Activated CD8-positive, alpha-beta T cell treated with anti-CD3 and anti-CD28 coated beads for 36 hours (primary cell): ENCODE measurements at regions not wholly inside any gene's neighbourhood (a gene's known extent, or its start where the extent isn't known, plus 50 kb on each side); places are given as distances from the start of the nearest gene placed in this dataset.

ENCODE experiments used
- ATAC-seq: fragments of 200-7000 bp; cut with Tn5 transposase; one replicate; pipeline ENCODE4 v1.10.0; 2021; ENCODE audit warnings: mild to moderate bottlenecking, moderate library complexity
- CTCF ChIA-PET: fragments of 350-600 bp; sonication (Branson Sonifier 250); formaldehyde crosslinking; loops from one replicate; lab custom pipeline; 2021; ENCODE audit warnings: antibody characterized with exemption; lab: Charles Lee
- POLR2A ChIA-PET: fragments of 350-600 bp; sonication (Branson Sonifier 250); formaldehyde crosslinking; loops from one replicate; lab custom pipeline; 2021; ENCODE audit warnings: antibody characterized with exemption; lab: Charles Lee
- DNase-seq: peaks from one replicate; pipeline ENCODE4 v3.0.0-alpha.2; 2020
- H3K27ac Mint-ChIP-seq: one replicate; pipeline ENCODE4 v1.8.0; 2021; ENCODE audit warnings: mild to moderate bottlenecking, mixed read lengths
- H3K27me3 Mint-ChIP-seq: one replicate; pipeline ENCODE4 v1.8.0; 2021; ENCODE audit warnings: mixed read lengths
- H3K36me3 Mint-ChIP-seq: one replicate; pipeline ENCODE4 v1.8.0; 2021; ENCODE audit warnings: low read depth, mixed read lengths
- H3K4me1 Mint-ChIP-seq: one replicate; pipeline ENCODE4 v1.8.0; 2021; ENCODE audit warnings: low read depth, mixed read lengths
- H3K4me3 Mint-ChIP-seq: one replicate; pipeline ENCODE4 v1.8.0; 2021; ENCODE audit warnings: mild to moderate bottlenecking, moderate library complexity, mixed read lengths
- H3K9me3 Mint-ChIP-seq: one replicate; pipeline ENCODE4 v1.8.0; 2021; ENCODE audit warnings: mixed read lengths
- intact Hi-C: fragments of 100-400 bp; cut with micrococcal nuclease; formaldehyde crosslinking; loops from one replicate; pipeline ENCODE4 v1.10.0; 2022
- TF ChIP-seq, protein P1 (sequence below): fragments of 200-600 bp; IDR thresholded peaks from one replicate; pipeline ENCODE4 v1.8.0; 2022; ENCODE audit warnings: antibody characterized with exemption, mild to moderate bottlenecking

DNA sequence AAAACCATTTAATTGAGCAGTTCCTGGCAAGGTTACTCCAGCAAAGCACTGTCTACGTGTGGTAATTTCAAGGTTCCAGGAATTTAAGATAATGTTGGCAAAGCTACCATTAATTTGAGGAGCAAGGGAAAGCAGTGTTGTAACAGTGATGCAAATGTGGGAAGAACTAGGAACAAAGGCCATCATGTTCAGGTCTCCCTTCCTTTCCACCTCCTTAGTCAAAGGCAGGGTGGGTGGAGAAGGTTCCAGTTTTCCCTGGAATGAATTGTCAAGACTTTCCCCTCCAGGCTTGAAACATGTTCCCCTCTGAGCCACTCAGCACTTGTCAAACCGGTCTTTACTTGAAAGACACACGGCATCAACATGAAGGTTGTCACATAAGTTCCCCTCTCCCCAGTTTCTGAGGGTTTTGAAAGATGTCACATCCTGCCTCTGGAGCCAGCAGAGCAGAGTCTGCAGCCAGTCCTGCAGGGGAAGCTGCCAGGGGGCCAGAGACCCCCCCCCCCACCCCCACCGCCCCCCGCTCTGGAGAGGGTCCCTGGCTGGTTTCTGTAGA, 226.0 kb downstream of the GAS1 start:
- Mint-ChIP-seq H3K27me3 (peaks cover 7% of the 10 kb centered on the region), H3K36me3 (no peaks in the 10 kb centered on the region), H3K27ac (no peak overlapping the region), H3K4me3 (no peak overlapping the region), H3K4me1 (peaks cover 2% of the 10 kb centered on the region), H3K9me3 (no peaks in the 10 kb centered on the region)
- ChIA-PET CTCF (no interaction called here), POLR2A (no interaction called here)
- ATAC-seq (no peak), DNase-seq (no peak)
- TF ChIP-seq, protein P1, sequence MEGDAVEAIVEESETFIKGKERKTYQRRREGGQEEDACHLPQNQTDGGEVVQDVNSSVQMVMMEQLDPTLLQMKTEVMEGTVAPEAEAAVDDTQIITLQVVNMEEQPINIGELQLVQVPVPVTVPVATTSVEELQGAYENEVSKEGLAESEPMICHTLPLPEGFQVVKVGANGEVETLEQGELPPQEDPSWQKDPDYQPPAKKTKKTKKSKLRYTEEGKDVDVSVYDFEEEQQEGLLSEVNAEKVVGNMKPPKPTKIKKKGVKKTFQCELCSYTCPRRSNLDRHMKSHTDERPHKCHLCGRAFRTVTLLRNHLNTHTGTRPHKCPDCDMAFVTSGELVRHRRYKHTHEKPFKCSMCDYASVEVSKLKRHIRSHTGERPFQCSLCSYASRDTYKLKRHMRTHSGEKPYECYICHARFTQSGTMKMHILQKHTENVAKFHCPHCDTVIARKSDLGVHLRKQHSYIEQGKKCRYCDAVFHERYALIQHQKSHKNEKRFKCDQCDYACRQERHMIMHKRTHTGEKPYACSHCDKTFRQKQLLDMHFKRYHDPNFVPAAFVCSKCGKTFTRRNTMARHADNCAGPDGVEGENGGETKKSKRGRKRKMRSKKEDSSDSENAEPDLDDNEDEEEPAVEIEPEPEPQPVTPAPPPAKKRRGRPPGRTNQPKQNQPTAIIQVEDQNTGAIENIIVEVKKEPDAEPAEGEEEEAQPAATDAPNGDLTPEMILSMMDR, result no peak
- intact Hi-C loops, result no loop called here

DNA sequence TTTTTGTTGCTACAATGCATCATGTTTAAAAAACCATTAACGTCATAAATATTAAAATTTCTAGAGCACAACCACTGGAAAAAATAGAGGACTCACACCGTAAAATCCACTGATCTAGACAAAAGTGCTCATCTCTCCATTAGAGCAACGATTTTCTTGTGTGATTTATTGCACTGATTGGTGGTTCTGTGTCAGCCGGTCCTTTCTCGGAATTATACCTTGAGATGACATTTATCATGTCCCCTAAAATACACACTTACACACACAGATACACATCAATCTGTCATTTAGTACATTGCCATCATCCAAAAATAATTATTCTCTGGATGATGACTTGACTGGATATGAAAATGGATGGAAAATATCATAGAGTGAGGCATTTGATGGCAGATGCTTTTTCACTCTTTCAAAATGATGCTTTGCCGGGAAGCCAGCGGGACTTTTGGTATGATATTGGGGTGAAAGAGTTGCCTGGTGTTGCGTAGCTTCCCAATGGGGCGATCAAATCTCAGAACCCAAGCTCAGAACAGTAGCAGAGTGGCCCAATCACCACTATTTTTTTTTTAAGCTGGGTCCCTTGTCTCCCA, 226.6 kb downstream of the GAS1 start:
- Mint-ChIP-seq H3K27ac (no peak overlapping the region), H3K36me3 (no peaks in the 10 kb centered on the region), H3K4me1 (peaks cover 2% of the 10 kb centered on the region), H3K9me3 (no peaks in the 10 kb centered on the region), H3K4me3 (no peak overlapping the region), H3K27me3 (peaks cover 7% of the 10 kb centered on the region)
- ChIA-PET POLR2A (no interaction called here), CTCF (no interaction called here)
- intact Hi-C loops, result no loop called here
- ATAC-seq, result no peak
- TF ChIP-seq, protein P1, result no peak
- DNase-seq, result no peak

DNA sequence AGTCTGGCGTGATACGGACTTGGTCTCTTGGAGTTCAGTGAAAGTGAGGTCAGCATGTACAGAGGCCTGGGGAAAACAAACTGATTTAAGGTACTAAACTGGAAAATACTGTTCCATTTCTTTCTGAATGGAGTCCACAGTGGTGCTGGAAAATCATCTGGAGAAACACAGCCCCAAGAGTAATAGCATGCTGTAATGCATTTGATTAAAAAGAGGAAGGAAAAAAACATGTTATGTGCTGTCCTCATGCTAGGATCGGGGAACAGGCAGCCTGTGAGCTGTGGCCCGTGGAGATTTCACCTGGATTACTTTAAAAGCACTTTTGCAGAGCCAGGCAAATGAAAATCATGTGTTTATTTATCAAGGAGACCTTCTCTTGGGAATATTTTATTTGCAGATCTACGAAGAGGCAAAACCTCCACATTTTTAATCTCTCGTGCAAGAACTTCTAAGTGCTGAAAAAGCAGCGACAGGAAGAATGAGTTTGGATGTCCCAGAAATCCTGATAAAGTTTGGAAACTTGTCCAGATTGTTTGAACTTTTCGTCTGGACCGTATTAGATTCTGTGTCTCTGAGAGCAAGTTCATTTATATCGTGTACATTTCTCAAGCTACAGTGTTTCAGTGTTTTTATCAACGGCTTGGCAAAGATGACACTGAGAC, 228.8 kb downstream of the GAS1 start:
- TF ChIP-seq, protein P1, result no peak
- ATAC-seq (no peak), DNase-seq (no peak)
- no peaks in the 10 kb centered on the region for H3K9me3 Mint-ChIP-seq
- H3K4me1 Mint-ChIP-seq, result peaks cover 2% of the 10 kb centered on the region
- no peaks in the 10 kb centered on the region for H3K36me3 Mint-ChIP-seq
- peaks cover 7% of the 10 kb centered on the region for H3K27me3 Mint-ChIP-seq
- no peak overlapping the region for H3K4me3 Mint-ChIP-seq
- intact Hi-C loops, result no loop called here
- POLR2A ChIA-PET, result interaction anchor here (1.1 kb wide), 1 partner anchor 9 kb away, joined by 3 read pairs; no protein-coding TSS in a partner anchor
- CTCF ChIA-PET, result interaction anchor here (1.0 kb wide), 1 partner anchor 27 kb away, joined by 3 read pairs; no protein-coding TSS in a partner anchor
- H3K27ac Mint-ChIP-seq, result no peak overlapping the region

DNA sequence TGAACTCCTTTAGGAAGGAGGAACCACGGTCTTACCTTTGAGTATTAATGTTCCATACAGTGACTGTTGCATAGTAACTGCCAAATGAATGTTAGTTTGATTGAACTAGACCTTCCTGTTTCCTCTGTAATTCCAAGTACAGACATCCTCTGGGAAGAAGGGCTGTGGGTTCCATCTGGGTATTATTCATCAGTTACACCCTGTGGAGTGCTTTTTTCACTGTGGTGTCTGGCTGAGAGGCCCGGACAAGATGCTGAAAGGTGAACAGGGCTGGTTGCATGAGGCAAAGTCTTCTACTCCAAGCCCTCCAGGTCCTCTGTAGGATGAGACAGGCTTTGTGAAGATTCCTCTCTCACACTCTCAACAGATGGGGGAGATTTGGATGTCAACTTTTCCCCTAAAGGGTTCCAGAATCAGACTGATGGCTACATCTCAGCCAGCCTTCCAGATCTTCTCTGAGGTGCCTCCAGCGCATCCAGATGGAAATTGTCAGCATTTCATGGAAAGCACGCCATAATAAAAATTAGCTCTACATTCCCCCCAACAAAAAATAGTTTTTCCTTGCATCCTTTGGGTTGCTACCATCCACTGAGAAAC, 230.9 kb downstream of the GAS1 start:
- ATAC-seq (no peak), DNase-seq (no peak)
- no peak overlapping the region for H3K27ac Mint-ChIP-seq
- H3K36me3 Mint-ChIP-seq, result no peaks in the 10 kb centered on the region
- intact Hi-C loops, result no loop called here
- TF ChIP-seq, protein P1, result no peak
- ChIA-PET CTCF (no interaction called here), POLR2A (no interaction called here)
- no peak overlapping the region for H3K4me3 Mint-ChIP-seq
- H3K4me1 Mint-ChIP-seq, result no peaks in the 10 kb centered on the region
- no peaks in the 10 kb centered on the region for H3K9me3 Mint-ChIP-seq
- H3K27me3 Mint-ChIP-seq, result peaks cover 8% of the 10 kb centered on the region

DNA sequence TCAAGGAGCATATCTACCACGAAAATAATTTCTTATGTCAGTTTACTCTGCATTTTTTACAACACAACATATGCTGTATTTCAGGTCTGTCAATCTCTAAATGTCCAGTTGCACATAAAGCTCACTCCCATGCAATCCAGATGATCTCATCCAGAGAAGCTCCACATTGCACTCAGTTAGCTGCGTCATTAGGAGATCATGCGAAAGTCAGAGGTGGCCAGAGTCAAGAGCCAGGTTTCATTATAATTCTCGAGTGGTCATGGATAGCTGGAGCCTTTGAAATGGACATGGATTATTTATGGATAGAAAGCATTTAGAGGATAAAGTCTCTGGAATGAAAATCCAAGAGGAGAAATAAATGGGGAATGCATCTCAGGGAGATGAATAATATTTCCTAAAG, 232.3 kb downstream of the GAS1 start:
- peaks cover 9% of the 10 kb centered on the region for H3K27me3 Mint-ChIP-seq
- H3K27ac Mint-ChIP-seq, result no peak overlapping the region
- H3K36me3 Mint-ChIP-seq, result no peaks in the 10 kb centered on the region
- H3K4me3 Mint-ChIP-seq, result no peak overlapping the region
- ChIA-PET CTCF (no interaction called here), POLR2A (no interaction called here)
- intact Hi-C loops, result no loop called here
- no peaks in the 10 kb centered on the region for H3K4me1 Mint-ChIP-seq
- DNase-seq (no peak), ATAC-seq (no peak)
- TF ChIP-seq, protein P1, result no peak
- no peaks in the 10 kb centered on the region for H3K9me3 Mint-ChIP-seq
